ENCODE measurements at regions not wholly inside any gene's neighbourhood (a gene's known extent, or its start where the extent isn't known, plus 50 kb on each side); places are given as distances from the start of the nearest gene placed in this dataset.

GRCh38 chr13:40403509-40404241, 262.8 kb downstream of the FOXO1 start:
- no peak for DNase-seq

- DNase-seq = no peak
Observed at GRCh38 chr13:40404407-40404806, 262.0 kb downstream of the FOXO1 start.

GRCh38 chr13:40404967-40405716, 261.3 kb downstream of the FOXO1 start:
- DNase-seq = no peak

- DNase-seq = no peak
Observed at GRCh38 chr13:40406405-40407120, 259.9 kb downstream of the FOXO1 start.

GRCh38 chr13:40407567-40407966, 258.9 kb downstream of the FOXO1 start:
- no peak for DNase-seq

- DNase-seq = no peak
Observed at GRCh38 chr13:40408602-40409001, 257.8 kb downstream of the FOXO1 start.

- DNase-seq = no peak
Observed at GRCh38 chr13:40409278-40409677, 257.2 kb downstream of the FOXO1 start.

GRCh38 chr13:40410315-40410714, 256.1 kb downstream of the FOXO1 start:
- DNase-seq = no peak

GRCh38 chr13:40420160-40420740, 246.2 kb downstream of the FOXO1 start:
- no peak for DNase-seq

GRCh38 chr13:40422588-40423235, 243.7 kb downstream of the FOXO1 start:
- no peak for DNase-seq

GRCh38 chr13:40428354-40428753, 238.1 kb downstream of the FOXO1 start:
- DNase-seq = no peak

GRCh38 chr13:40429706-40430545, 236.5 kb downstream of the FOXO1 start:
- DNase-seq = no peak

- no peak for DNase-seq
Observed at GRCh38 chr13:40432018-40432978, 234.1 kb downstream of the FOXO1 start.

- DNase-seq = no peak
Observed at GRCh38 chr13:40433001-40433400, 233.4 kb downstream of the FOXO1 start.

- DNase-seq = peak; percentile 36
Observed at GRCh38 chr13:40433577-40433976, 232.9 kb downstream of the FOXO1 start.

GRCh38 chr13:40434516-40435397, 231.7 kb downstream of the FOXO1 start:
- no peak for DNase-seq

GRCh38 chr13:40438022-40438680, 228.3 kb downstream of the FOXO1 start:
- DNase-seq = no peak

GRCh38 chr13:40438999-40439797, 227.2 kb downstream of the FOXO1 start:
- no peak for DNase-seq

Data from activated effector memory CD4-positive, alpha-beta T cell treated with Interleukin-2 at 50 U/mL for 16 hours (primary cell).